GM13976 (cell line): ENCODE measurements at regions not wholly inside any gene's neighbourhood (a gene's known extent, or its start where the extent isn't known, plus 50 kb on each side); places are given as distances from the start of the nearest gene placed in this dataset.
"Not testable (repeated sequence)": the region's sequence is repeated elsewhere in the genome, so short reads cannot be mapped to it uniquely, and the experiment has no call there.

Experiments
- DNase-seq: peaks from one replicate; pipeline ENCODE4 v3.0.0; 2012; ENCODE audit warnings: low spot score
- CTCF ChIP-seq: IDR thresholded peaks from 2 replicates; pipeline ENCODE4 v1.5.1; 2012; ENCODE audit warnings: borderline replicate concordance, mild to moderate bottlenecking; ENCODE audit not compliant: insufficient read depth; ENCODE audit errors: extremely low read depth, missing control alignments, control extremely low read depth
- in situ Hi-C: fragments of 300-500 bp; cut with MboI; formaldehyde crosslinking; loops from one replicate; pipeline ENCODE4 v1.12.0; 2022; ENCODE audit warnings: low sequenced_read_pairs, mixed read lengths, inconsistent platforms; ENCODE audit not compliant: unreplicated experiment

GRCh38 chr22:49699928-49700498 lies 127.7 kb downstream of the BRD1 start:
- DNase-seq = no peak
- in situ Hi-C loops = no loop called here
- no peak for TF ChIP-seq CTCF

- TF ChIP-seq CTCF = no peak
- no peak for DNase-seq
- in situ Hi-C loops = no loop called here
These were observed 128.2 kb downstream of the BRD1 start for GRCh38 chr22:49699476-49699875.

- DNase-seq, in situ Hi-C loops: not testable (repeated sequence)
These were observed 129.1 kb downstream of the BRD1 start for GRCh38 chr22:49698616-49699015.

GRCh38 chr22:49697047-49697446 lies 130.6 kb downstream of the BRD1 start:
- TF ChIP-seq CTCF = no peak
- DNase-seq = no peak
- in situ Hi-C loops = no loop called here

- in situ Hi-C loops = no loop called here
- no peak for TF ChIP-seq CTCF
- no peak for DNase-seq
These were observed 133.0 kb downstream of the BRD1 start for GRCh38 chr22:49694462-49695260.

GRCh38 chr22:49693848-49694247 lies 133.8 kb downstream of the BRD1 start:
- DNase-seq = no peak
- TF ChIP-seq CTCF = no peak
- in situ Hi-C loops = no loop called here

GRCh38 chr22:49693416-49693815 lies 134.3 kb downstream of the BRD1 start:
- TF ChIP-seq CTCF = no peak
- in situ Hi-C loops = no loop called here
- DNase-seq = no peak
